B cell (primary cell): ENCODE measurements at regions not wholly inside any gene's neighbourhood (a gene's known extent, or its start where the extent isn't known, plus 50 kb on each side); places are given as distances from the start of the nearest gene placed in this dataset.

Experiments
- CTCF ChIP-seq: fragments of 200-600 bp; IDR thresholded peaks from one replicate; pipeline ENCODE4 v1.8.0; 2022; ENCODE audit warnings: antibody characterized with exemption, mild to moderate bottlenecking
- EZH2 ChIP-seq: IDR thresholded peaks from 2 replicates; pipeline ENCODE4 v1.6.1; 2012; ENCODE audit warnings: borderline replicate concordance, low read depth, mild to moderate bottlenecking, moderate library complexity, low read length; ENCODE audit not compliant: insufficient read depth, poor library complexity, severe bottlenecking

- TF ChIP-seq CTCF, result no peak
- no peak for TF ChIP-seq EZH2
Measured at GRCh38 chr15:78695046-78695671, 54.1 kb upstream of the CHRNB4 start.
